DMS53 (cell line): ENCODE measurements at regions not wholly inside any gene's neighbourhood (a gene's known extent, or its start where the extent isn't known, plus 50 kb on each side); places are given as distances from the start of the nearest gene placed in this dataset.
"Not testable (repeated sequence)": the region's sequence is repeated elsewhere in the genome, so short reads cannot be mapped to it uniquely, and the experiment has no call there.

Source experiments
- DNase-seq: peaks from one replicate; lab custom pipeline; 2025; lab: John Stamatoyannopoulos, UW

DNA sequence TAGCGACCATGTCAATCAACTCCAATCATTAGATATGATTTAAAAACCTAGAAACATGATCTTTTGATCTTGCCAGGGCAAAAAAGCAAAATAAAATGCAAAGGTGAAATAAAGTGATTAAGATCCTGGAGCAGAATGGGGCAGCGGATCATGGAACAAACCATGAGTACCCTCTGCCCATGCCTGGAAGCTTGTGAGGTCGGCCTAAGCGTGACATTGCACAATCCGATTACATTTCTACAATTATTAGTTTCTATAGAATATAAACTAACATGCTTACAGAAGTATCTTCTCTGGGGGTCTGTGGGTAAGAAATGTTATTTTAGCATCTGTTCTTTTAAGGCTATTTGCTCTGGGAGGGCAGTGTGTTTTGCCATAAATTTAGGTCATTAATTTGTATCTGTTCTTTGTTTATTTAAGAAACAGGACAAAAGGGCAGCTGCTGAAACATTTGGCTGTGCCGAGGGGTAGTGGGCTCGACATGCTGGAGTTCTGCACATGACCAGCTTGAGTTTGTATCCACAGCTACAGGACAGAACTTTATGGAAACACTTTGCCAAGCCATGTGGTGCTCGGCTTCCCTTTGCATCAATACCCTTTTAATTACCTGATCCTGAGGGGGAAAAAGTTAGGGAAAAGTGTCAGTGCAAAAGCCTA is 55.9 kb downstream of the ZBTB18 start:
- DNase-seq, result no peak

DNA sequence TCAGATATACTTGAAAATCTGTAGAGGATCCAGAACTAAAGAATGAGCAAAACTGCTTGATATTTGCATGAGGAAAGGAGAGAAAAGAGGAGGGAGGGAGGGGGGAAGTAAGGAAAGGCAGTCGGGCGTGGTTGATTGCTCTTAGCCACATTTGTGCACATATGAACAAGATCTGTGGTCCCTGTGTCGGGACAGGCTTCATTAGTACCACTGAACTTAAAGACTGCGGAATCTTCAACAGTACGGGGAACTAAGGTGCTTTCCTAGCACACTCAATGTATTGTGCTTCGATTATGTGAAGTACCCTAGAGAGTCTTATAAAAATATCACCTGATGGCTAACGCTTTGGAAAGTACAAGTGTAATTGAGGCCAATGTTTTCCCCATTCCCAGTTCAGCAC is 59.9 kb downstream of the ZBTB18 start:
- no peak for DNase-seq

DNA sequence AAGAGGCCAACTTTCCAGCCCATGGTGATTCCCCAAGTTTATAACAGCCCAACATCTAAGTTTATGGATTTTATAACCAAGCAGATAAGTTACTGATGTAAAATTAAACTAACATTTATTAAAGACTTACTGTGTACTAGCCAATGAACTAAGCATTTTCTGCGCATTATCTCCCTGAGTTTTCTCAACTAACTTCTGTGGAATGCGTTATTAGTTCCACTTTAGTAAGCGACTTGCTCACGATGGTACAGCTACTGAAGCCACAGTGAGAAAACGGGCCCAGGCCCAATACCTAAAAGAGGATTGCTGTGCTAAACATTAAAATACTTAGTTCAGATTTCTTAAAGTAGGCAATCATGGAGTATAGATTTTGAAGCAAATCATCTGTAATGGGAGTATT is 61.0 kb downstream of the ZBTB18 start:
- no peak for DNase-seq

DNA sequence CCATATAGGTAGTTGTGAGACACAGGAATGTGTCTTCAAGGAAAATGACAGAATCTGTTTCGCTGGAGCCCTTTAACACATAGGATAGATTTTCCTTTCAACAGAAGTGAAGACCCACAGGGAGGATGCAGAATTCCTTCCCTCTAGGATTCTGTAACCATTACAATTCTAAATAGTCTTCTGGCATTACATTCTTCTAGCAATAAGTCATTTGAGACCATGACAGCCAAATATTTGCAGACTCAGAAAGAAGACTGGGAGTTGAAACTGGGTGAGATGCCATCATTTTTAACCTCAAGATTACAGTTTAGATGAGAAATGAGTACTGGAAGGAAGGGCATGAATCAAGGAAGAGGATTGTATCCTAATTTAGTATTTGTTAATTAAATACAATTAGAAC is 61.6 kb downstream of the ZBTB18 start:
- no peak for DNase-seq

DNA sequence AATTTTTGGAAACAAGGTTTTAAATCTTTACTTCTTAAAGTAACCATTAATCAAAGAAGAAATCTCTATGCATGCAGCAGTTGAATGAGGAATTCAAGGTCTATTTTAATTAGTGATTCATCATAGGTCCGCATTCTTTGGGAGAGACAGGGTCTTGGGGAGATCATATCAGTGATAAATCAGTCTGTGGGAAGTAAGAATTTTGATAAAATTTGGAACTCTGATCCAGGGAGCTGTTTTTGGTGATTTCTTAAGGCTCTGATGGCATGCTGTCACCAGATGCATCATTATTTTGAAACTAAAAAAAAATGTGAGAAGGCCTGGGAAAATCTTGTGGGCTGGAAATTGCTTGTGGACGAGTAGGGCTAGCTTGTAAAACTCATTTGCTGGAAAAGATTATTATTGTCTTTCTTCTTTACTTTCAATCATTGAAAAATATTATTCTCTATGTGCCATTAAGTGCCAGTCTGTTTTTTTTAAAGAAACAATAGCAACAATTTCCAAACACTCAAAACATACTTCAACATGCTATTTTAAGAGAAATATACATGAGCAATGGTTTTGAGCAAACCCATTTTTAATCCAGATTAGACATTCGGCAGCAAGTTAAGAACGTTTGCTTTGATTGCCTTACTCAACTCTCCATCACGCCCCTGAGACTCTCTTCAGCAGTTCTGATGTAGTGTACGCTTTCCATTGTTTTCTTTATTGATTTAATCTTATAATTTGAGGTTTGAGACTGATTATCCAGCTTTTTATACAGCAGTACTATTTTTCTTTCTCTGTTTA is 62.6 kb downstream of the ZBTB18 start:
- no peak for DNase-seq

DNA sequence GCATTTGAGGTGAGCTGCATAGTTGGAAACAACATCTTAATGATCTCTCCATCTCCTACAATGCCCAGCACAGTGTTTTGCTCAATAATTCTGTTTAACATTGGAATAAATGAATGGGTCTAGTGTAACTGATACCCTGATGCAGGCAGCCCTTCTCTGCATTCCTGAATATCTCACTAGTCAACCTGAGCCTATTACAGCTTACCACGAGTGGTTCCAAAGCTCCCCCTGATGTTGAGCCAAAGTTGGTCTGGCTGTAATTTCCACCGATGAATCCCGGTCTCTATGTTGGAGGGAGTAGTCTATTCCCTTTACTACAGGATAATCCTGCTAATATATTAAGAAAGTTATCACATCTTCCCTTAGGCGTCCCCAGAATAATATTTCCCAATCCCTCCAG is 63.8 kb downstream of the ZBTB18 start:
- no peak for DNase-seq

DNA sequence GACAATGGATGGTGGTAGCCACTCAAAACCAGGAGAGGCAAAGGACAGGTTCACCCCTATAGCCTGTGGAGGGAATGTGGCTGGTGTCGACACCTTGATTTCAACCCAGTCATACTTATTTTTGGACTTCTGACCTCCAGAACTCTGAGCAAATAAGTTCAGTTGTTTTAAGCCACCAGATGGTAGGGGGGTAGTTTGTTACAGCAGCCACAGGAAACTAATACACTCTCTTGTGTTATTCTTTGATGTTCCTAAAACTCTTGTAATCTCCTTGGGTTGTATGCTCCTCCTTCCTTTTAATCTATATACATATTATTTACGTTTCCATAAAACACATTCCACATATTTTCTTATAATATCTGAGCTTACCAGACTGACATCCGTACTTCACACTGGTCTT is 65.9 kb downstream of the ZBTB18 start:
- DNase-seq, result no peak

DNA sequence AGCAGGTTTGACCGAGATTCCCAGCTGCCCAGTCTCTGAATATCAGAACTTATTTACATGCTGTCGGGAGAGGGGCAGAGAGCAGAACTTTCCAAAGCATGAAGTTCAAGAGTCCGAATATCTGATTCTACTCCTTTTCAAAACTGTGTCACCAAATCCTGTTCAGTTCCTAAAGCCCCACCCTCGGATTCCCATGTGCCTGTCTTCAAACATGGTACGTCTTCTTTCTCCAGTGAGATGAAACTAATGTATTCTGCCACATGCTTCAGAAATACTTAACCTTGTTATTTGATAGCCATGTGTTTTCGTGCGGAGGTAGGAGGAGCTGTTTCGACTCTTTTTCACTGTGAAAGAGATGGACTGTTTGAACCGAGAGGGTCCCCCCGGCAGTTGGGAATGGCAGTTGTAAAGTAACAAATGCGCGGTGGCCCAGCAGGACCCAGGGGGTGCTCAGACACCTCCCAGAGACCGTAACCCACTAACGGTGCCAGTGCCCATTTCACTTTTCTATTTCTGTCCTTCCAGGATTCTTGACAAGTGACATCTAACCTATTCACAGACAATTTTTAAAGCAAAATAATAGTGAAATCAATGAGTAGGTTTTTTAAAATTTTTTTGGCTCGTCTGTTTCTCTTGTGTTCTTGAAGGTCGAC is 67.2 kb downstream of the ZBTB18 start:
- no peak for DNase-seq

DNA sequence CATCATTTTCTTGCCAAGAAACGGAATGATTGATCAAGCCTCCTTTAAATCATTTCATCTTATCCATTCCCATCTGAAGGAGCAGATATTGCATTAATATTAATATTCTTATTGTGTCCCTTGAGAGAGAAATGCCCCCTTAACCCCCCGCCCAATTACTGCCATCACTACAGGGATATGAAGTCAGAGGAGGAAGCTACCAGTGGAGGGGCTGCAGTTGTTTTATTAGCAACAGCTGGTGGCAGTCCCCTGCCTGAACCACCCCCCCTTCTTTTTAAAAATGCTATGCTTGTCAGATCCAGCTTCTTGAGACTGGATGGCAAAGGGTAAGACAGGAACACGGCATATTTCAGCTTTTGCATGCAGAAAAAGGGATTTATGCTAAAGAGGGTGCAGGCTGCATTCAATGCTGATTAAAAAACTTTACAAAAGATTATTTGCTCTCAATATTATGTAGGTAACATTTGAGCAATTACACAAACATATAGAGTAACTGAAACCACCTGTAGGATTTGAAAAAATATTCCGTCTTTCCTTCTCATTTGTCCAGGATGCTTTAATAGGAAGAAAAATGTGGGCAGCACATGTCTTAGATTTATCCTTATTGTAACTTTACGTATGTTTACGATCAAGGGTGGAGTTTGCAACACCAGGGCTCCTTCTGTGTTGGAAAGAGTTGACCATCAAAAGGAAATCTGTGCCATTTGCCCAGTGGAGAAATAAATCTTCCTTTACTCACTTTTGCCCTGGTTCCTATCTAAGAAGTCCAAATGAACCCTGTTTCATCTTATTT is 77.7 kb downstream of the ZBTB18 start:
- no peak for DNase-seq

DNA sequence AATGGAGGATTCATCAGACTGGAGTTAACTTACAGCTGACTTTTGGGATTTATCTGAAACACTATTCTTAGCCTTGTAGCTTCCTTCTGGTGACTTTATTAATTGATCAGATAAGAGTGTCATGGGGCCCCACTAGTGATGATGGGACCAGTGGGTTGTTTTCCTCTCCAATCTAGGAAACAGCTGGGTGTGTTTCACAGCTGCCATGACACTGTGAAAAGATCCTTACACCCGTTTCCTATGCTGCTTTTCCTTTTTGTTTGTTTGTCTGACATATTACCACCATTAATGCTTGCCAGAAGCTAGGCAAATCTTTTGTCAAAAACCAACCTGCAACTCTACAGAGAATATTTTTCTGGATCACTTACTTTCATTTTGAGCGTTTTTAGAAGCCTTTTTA is 86.2 kb downstream of the ZBTB18 start:
- no peak for DNase-seq

DNA sequence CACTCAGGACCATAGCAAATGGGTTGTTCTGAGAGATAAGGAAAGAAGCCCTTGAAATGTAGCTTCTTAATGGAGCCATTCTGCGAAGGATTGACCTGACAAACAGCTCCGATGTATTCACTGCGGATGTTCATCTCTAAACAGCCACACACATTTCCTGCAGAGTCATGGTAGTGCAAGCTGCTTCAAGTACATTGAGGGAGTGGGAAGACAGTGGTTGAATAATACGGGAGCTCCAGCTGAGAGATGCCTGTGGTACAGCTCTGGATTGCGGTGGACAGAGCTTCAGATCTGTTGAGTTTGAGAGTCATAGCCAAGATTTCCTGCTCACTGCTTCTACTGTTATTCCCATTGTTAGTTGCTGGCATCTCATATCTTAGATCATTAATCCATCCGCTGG is 86.6 kb downstream of the ZBTB18 start:
- no peak for DNase-seq

DNA sequence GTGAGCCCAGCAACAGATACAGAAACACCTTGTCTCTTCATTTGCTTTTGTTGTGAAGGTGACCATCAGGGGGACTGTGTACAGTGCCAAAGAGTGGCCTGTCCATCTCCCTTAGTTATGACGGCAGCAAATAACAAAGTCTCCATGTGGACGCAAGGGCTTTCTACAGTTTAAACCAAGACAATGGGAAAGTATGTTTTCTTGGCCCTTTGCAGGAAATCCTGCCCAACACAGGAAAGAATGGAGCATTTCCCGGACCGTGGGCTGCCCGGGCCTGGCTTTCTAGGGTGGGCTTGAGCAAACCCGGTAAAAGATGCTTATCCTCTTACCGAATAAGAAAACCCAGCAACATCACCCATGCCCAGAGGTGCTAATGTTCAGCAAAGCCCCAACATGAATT is 87.3 kb downstream of the ZBTB18 start:
- DNase-seq, result no peak

DNA sequence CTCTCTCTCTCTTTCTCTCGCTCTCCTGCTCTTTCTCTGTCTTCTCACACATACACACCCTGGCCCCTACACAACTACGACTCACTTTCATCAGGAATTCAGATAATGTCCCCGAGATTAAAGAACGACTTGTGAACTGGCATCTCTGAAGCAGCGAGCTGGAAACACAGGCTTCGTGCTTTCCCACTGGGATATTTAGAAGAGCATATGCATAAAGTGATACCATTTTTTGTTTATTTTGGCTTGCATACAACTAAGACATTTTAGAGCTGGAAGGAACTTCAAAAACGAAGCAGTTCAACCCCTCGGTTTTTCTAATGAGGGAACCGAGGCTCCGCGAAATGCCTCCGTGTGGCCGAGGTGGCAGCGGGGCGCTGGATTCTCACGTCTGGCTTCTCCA is 88.6 kb downstream of the ZBTB18 start:
- DNase-seq, result no peak

DNA sequence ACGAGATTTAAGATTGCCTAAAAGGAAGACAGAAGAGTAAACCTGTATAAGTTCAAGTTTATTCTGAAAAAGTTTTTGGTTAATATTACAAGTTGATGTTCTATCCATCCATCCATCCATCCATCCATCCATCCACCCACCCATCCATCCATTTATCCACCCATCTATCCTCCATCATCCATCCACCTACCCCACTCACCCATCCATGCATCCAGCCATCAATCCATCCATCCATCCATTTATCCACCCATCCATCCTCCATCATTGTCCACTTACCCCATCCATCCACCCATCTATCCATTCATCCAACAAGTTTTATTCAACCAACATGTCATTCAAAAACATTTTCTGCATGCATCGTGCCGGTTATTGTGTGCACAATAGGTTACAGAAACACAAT is 89.3 kb downstream of the ZBTB18 start:
- DNase-seq, result no peak

DNA sequence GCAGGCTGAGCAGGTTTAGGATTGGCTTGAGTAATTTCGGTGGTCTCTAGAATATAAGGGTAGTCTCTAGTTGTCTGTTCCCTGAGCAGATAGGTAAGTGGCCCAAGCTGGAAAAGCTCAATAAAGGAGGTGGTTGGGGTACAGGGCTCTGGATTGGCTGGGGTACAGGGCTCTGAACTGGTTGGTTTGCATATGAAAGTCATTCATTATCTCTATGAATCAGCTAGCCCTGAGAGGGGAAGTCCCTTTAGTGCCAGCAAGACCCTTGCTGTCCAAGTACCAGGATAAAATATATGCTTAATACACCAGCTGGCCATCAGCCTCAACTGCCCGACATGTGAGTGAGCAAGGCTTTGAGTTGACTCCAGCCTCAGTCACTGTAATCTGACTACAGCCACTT is 93.0 kb downstream of the ZBTB18 start:
- DNase-seq, result no peak

DNA sequence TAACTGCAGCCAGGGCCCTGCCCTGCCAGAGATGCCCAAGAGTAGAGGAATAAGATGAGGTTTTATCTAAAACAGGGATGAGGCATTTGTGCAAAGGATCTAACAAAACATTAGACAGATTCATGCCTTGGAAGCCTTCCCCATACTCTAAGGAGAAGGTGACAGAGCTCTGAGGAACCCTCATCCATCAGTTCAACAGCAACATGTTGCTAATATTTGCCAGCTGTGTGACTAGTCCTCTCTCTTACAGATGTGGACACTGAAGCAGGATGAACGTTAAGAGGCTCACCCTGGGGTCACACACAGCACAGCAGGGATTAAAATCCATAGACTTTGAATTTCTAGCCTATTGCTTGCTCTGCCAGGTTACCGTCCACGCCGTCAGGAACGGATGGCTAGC is 99.0 kb downstream of the ZBTB18 start:
- no peak for DNase-seq

DNA sequence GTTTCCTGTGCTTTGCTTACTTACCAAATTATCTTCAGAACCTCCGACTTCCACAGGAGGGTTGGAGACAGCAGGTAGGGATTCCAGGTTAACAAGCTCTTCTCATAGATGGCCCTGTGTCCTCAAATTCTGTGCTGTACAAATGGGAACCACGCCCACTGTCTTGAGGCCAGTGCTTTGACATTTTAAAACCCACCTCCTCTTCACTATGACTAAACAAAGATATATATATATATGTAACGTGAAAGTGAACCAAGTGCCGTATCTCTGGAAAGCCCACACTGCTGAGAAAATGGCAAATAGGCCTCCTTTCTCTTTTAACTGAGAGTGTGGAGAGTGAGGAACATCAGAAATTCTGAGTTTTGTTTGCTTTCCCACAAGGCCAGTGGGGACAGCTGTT is 99.6 kb downstream of the ZBTB18 start:
- no peak for DNase-seq

DNA sequence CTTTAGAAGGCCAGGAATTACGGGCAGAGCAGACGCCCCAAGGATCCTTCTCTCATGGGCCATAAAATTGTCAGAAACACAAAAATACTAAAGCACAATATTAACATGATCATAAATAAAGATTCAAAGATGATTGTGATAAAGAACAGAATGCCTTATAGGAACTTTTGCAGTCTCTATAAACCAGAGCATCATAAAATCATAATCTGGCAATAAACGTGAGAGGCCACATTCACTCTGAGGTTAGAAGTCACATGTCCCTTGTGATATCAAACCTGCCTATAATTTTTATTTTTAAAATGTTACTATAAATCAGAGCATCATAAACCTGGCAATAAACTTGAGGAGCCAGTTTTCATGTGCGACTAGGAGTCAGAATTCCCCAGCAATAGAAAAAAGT is 100.5 kb downstream of the ZBTB18 start:
- no peak for DNase-seq

DNA sequence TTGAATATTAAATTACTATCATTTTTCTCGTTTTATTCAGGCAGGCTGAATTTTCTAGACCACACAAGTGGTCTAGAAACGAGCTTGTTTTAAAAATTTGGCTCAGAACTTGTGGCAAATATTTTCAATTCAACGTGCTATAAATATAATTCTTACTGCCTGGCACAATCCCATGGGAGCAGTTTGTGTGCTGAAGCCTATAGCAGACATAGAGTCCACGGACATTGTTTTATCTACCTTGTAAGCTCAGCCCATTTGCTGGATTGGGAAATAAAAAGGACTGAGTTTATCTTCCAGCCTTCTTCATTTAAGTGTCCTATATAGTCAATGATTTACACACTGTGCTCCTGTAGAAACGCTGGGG is 103.4 kb downstream of the ZBTB18 start:
- DNase-seq, result no peak

DNA sequence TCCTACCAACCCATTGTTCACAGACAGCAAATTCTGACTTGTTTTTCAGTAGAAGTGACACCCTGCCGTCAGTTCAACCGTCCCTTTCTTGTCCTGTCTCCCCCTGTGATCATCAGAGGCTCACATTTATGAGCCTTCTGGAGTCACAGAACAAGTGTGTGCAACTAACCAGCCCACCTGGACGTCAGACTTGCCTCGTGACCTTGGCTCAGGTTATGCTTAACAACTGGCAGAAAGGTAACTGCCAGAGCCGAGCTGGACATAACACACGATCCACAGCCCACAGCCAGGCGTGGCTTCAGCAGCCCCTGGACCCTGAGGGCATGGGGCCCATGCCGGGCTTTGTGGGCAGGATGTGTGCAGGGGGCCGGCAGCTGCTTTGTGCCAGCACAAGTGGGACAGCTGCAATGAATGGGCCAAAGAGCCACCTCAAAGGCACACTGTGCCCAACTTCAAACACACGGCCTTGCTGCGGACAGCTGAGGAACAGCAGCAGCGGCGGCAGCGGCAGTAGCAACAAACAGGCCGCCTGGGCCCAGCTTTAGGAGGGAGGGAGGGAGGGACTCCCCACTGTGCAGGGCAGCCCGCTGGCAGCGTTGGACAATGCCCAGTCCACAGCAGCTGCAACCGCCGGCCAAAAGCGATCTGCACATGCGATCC is 103.9 kb downstream of the ZBTB18 start:
- DNase-seq, result peak; percentile 87

DNA sequence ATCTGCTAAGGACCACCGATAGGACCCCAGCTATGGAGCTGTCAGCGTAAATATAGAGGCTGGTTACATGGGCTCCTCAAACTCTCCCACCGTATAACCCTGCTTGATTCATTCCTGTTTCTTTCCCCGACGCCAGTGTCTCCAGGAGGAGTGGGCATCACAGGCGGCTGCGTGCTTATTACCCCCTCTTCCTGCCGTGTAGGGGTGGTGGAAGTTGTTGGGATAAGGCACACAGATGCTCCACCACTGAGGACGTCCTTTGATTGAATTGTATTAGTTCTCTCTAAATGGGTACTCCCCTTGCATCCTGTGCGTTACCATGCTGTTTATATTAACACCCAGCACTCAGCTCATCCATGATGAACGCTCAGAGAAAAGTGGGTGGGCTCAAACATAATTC is 104.6 kb downstream of the ZBTB18 start:
- DNase-seq, result peak; percentile 29

DNA sequence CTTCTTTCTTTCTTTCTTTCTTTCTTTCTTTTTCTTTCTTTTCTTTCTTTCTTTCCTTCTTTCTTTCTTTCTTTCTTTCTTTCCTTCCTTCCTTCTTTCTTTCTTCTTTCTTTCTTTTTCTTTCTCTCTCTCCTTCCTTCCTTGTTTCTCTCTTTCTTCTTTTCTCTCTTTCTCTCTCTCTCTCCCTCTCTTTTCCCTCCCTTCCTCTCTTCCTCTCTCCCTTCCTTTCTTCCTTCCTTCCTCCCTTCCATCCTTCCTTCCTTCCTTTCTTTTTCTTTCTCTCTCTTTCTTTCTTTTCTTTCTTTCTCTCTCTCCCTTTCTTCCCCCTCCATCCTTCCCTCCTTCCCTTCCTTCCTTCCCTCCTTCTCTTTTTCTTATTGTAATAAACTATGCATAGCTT is 105.5 kb downstream of the ZBTB18 start:
- not testable (repeated sequence) for DNase-seq
